ENCODE measurements at regions not wholly inside any gene's neighbourhood (a gene's known extent, or its start where the extent isn't known, plus 50 kb on each side); places are given as distances from the start of the nearest gene placed in this dataset.

- DNase-seq = no peak
These were observed 59.8 kb downstream of the VAX1 start for GRCh38 chr10:117078168-117078837.

GRCh38 chr10:117075064-117075463 lies 63.0 kb downstream of the VAX1 start:
- DNase-seq = no peak

- DNase-seq = peak; percentile 39
These were observed 63.4 kb downstream of the VAX1 start for GRCh38 chr10:117074621-117075020.

- no peak for DNase-seq
These were observed 66.5 kb upstream of the SHTN1 start for GRCh38 chr10:117071286-117072050.

Data from COR-L47 (cell line).